Fibroblast of skin of right quadriceps (primary cell): ENCODE measurements at regions not wholly inside any gene's neighbourhood (a gene's known extent, or its start where the extent isn't known, plus 50 kb on each side); places are given as distances from the start of the nearest gene placed in this dataset.
"Not testable (repeated sequence)": the region's sequence is repeated elsewhere in the genome, so short reads cannot be mapped to it uniquely, and the experiment has no call there.

Source experiments
- DNase-seq: peaks from one replicate; pipeline ENCODE4 v3.0.0-alpha.2; 2013

DNA sequence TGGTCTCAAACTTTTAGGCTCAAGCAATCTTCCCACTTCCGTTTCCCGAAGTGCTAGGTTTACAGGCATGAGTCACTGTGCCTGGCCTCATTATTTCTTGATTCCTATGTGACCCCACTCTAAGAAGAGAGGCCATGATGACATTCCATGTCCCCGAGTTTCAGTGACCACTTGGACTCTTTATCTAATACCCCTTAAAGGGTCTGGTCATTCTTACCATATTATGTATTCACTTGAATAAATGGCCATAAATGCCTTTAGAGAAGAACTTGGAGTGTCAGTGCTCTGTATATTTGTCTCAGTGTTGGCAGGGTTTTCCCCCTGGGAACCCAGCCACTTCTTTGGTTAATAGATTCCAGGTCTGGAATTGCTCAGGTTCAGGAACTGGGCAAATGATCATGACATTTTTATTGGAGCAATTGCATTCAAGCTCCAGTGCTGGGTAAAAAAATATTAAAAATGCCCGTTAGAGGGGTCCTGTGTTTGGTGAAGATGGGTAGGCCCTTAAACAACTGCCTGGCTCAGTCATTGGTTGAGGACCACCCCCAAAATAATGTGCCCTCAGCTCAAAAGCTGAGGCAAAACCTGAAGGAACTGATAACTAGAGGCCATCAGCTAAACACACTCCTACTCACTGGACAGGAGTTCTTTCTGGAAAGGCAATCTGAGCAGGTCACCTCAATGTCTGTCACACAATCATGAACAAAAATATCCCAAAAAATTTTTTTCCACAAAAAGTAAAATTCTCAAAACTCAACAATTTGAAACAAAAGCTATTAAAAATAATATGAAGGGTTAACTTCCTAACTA lies 186.6 kb upstream of the ZNF608 start:
- DNase-seq, result peak; percentile 64

DNA sequence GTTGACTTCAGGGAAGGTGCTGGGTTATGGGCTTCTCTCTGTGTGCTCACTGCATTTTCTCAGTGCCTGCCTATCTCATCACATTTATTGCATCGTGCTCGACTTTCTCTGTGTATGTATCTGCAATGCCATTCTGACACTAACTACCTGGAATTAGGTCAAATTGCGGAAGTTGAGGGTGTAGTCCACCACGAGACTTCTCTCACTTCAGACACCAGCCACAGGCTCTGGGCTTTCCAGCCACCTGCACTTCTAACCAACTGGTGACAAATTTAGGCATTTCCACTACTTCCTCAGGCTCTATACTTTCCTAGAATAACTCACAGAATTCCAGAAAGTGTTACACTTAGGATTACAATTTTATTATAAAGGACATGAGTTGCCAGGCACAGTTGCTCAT lies 188.6 kb upstream of the ZNF608 start:
- no peak for DNase-seq

DNA sequence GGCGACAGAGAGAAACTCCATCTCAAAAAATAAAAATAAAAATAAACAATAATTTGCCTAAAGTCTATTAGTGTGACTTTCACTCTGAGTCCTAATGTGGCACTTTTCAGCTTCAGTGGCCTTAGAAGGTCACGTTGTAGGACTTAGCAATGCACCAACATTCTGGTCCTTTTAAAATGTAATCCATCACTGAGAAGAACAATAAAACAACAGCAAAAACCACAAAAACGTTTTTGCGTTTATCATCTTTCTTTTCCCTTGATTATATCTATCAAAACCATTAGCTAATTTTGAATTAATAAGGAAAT lies 190.1 kb upstream of the ZNF608 start:
- no peak for DNase-seq

DNA sequence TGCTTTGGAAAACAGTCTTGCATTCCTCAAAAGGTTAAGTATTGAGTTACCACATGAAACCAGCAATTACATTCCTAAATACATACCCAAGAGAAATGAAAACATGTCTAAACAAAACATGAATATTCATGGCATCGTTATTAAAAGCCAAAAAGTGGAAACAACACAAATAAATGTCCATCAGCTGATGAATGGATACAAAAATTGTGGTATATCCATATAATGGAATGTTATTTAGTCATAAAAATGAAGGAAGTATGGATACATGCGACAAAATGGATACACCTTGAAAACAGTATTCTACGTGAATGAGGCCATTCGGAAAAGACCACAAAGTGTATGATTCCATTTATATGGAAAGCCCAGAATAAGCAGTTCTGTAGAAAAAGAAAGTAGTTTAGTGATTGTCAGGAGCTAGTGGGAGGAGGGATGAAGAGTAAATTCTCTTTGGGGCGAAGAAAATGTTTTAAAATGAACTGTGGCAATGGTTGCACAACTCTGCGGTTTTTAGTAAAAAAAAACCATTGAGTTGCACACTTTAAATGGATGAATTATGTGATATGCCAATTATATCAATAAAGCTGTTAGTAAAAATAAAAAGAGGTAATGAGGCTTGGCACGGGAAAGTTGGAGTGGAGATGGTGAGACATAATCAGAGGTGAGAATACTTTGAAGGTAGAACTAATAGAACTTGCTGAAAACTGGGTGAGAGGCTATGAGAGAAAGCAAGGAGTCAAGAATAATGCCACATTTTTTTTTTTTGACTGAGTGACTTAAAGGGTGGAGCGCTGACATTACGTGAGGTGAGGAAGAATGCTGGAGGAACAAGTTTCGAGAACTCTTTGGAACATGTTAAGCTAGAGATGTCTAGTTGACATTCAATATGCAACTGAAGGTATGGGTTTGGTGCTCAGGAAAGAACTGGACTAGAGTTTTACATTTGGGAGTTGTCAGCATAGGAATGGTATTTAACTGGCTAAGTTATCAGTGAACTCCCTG lies 194.9 kb upstream of the ZNF608 start:
- no peak for DNase-seq

DNA sequence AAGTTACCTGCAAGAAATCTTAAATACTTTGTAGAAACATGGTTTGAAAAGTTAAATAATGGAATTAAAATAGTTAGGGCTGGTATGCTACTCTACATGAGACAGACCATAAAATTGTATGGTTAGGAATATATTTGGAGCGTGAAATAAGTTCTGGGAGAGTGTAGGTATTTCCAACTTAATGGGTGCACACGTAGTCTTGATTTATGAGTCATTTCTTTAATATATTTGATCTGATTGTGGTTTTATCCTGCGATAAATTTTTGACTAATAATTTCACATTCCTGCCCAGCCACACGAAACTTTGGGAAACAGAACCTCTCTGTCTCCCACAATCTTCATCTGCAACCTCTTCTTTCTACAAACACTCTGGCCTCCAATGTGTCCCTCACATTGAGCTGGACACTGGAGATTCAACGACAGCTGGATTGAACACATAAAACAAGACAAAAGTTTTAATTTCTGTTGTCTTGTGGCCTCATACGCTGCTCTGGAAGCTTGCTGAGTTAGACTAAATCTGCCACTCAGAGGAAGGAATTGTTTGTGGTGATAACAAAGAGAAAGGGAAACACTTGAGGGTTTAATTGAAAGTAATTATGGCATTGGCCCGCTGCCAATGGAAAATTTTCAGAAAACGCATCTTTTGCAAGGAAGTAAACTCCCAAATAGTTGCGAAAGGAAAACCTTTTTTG lies 201.8 kb upstream of the ZNF608 start:
- no peak for DNase-seq

DNA sequence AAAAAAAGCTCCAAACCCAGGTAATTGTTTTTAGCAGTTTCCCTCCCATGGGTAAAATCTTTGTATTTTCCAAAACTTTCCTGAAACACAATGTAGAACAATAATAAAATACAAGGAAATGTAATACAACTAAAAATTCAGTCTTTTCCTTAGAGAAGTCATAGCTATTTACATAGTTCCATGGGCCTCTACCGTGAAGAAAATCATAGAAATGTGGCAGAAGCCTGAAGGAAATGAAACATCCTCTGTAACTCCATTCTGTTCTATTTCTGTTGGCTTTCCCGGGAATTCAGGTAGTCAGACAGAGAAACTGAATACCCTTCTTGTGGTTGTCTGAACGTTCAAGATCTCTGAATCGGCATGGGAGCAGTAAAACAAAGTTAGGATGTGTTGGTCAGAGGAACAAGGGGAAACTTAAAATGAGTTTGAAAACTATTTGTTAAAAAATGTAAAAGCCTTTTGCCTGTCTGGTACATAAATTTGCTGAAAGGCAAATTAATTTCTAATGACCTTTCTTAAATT lies 202.4 kb upstream of the ZNF608 start:
- DNase-seq, result no peak

DNA sequence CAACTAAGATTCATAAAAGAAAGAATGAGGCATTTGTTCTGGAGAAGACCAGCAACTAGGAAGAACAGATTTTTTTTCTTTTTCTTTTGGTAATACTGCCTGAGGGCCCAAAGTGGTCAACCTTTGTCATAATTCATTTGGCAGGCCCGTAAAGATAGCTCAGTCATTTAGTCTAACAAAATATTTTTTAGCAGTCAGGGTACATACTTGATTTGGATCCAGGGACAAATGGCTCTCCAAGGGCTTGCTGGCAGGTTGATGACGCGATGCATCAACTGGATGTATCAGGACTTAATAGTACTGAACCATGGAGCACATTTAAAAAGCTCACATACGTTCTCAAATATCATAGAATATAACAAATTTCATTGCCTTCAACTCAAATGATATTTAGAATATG lies 203.4 kb upstream of the ZNF608 start:
- no peak for DNase-seq

DNA sequence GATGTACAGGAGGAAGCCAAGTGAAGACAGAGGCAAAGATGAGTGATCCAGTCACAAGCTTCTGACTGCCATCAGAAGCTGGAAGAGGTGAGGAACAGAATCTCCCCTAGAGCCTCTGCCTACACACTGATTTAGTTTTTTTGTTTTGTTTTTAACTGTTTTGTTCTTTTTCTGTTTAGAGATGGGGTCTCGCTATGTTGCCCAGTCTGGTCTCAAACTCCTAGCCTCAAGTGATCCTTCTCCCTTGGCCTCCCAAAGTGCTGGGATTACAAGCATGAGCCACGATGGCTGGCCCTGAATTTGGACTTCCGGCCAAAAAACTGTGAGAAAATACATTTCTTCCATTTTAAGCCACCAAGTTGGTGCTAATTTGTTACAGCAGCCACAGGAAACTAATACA lies 204.7 kb upstream of the ZNF608 start:
- no peak for DNase-seq

DNA sequence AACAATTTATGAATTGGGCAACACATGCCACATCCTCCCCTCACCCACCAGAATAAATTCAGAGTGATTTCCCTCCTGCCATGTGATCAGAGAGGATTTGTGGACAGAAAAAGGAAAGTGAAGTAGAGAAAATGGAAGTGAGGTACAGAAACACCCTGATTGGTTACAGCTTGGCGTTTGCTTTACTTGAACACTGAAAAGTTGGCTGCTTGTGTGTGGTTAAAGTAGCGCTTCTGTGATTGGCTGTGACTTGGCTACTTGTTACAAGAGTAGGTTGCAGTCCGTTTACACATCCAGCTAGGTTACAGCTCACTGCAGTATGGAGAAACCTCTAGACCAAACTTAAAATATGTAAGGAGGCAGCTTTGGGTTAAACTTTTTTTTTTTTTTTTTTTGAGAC lies 205.2 kb upstream of the ZNF608 start:
- DNase-seq, result no peak

DNA sequence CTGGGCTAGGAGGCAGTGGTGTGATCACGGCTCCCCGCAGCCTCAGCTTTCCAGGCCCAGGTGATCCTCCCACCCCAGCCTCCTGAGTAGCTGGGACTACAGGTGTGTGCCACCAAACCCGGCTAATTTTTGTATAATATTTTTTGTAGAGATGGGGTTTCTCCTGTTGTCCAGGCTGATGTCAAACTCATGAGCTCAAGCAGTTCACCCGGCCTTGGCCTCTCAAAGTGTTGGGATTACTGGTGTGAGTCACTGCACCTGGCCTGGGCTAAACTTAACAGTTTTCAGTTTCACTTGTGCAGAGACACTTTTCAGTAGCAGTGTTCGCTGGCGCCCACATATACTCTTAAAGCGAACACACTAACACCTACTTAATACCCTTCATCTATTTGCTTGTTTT lies 205.6 kb upstream of the ZNF608 start:
- no peak for DNase-seq

DNA sequence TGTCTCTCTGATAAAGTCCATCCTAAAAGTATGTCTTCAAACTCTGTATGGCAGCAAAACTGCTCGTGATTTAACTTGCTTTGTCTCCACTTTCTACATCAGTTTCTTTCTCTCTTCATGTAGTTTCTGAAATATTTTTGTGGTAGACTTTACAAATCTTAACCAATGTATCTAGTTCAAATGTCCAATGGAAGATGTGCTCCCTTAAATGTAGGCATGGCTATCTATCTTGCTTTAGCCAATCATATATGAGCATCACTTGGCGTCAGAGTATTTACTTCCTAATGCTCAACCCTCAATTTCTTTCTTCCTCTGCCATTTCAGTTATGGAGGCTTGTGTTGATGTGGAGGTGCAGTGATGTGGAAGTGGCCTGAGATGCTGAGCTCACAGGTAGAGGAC lies 206.1 kb upstream of the ZNF608 start:
- no peak for DNase-seq

DNA sequence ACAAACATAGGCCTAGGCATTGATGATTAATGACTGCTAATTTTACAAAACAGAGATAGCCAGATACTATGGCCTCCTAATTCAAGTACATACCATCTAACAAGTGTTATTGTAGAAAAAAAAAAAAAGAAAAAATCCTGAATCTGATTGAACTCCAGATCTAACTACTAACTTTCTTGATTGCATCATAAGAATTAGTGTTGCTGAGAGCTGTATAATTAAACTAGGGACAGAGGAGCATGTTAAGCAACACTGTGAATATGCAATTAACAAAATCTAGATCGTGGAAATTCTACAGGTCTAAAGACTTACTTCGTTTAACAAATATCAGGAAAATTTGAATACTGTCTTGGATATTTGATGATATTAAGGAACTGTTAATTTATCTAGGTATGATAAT lies 208.3 kb upstream of the ZNF608 start:
- DNase-seq, result no peak

DNA sequence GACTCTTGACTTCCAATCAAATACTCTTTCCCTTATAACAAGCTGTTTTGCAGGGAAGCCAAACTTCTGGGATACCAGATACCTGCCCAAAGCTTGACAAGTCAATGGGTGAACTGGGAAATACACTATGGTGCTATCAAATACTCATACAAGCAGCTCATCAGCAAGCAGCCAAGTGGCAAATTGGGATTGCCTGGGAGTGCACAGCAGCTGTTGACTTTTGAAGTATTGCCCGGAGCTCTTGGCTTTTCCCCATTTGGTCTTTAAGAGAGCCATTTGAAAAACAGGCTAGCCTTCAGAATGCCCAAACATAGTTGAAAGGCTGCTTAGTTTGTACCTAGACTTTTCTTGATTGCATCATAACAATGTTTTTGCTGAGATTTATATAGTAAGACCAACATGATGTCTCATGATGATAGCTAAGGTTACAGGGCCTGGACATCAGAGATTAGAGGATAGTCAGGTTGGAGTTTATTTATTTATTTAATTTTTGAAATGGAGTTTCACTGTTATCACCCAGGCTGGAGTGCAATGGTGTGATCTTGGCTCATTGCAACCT lies 210.1 kb upstream of the ZNF608 start:
- DNase-seq, result no peak

DNA sequence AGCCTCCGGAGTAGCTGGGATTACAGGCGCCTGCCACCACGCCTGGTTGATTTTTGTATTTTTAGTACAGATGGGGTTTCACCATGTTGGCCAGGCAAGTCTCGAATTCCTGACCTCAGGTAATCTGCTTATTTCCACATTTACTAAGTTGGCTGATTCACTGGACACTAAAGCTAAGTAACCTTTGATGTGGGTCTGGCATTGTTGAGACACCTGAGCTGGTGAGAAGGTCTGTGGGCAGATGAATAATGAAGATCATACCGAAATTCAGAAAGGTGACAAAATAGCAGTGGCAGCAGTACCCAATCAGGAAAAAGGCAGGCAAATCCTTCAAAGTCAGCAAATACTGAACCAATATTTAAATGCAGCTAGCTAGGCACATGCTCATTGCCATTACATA lies 210.6 kb upstream of the ZNF608 start:
- DNase-seq, result no peak

DNA sequence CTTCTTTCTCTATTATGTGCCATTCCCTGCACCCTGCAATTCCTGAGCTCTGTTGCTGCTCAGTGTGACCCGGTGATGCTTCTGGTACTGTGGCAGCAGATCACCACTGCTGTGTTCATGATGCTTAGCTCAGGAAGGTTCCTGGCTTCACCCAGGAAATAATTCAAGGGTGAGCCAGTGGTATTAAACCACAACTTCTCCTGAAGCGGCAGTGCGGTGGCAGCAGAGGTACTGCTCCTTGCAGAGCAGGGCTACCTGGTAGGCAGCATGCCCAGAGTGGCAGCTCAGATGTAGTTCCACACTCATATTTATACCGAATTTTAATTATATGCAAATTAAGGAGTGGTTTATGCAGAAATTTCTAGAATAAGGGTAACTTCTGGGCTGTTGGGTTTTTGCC lies 213.8 kb upstream of the ZNF608 start:
- DNase-seq, result no peak

DNA sequence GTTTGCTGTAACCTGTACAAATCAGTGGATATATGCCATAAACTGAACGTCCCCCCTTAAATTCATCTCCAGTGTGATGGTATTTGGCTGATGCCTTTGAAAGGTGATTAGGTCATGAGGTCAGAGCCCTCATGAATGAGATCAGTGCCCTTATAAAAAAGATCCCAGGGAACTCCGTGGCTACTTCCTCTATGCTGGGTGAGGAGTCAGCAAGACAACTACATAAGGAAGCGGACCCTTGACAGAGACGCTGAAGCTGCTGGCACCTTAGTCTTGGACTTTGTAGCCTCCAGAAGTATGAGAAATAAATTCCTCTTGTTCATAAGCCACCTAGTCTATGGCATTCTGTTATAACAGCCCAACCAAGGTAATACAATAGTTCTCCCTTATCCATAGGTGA lies 215.1 kb upstream of the ZNF608 start:
- no peak for DNase-seq

DNA sequence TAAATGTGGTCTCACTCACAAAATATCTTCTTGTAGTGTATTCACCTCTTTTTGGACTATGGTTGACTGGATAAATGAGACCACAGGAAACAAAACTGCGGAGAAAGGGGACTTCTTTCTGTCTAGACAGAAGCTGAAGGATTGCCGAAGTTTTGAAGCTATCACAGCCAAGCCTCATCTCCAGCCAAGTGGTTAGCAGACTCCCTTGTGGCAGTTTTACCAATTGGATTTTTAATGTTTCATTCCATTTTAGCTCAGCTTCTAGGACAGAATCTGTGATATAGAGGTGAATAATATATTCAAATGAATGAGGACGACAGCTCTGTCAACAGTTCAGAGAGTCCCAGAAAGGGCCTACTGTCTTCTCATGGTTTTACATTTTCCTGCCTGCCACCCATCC lies 215.7 kb upstream of the ZNF608 start:
- DNase-seq, result no peak

DNA sequence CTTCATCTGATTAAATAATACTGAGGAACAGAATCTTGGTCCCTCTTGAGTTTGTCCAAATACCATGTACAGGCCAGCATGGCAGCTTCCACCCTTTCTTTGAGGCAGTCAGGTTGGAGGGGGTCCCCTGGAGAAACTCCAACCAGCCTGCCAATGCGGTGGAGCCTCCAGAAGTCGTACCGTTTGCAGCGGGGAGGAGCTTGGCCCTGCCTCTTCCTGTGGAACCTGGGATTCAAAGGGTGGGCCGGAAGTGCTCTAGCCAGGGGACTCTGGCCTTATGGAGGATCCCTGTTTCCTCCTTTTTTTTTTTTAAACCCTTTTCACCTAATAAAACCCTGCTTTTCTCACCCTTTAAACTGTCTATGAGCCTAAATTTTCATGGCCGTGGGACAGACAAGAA lies 216.3 kb upstream of the ZNF608 start:
- no peak for DNase-seq

DNA sequence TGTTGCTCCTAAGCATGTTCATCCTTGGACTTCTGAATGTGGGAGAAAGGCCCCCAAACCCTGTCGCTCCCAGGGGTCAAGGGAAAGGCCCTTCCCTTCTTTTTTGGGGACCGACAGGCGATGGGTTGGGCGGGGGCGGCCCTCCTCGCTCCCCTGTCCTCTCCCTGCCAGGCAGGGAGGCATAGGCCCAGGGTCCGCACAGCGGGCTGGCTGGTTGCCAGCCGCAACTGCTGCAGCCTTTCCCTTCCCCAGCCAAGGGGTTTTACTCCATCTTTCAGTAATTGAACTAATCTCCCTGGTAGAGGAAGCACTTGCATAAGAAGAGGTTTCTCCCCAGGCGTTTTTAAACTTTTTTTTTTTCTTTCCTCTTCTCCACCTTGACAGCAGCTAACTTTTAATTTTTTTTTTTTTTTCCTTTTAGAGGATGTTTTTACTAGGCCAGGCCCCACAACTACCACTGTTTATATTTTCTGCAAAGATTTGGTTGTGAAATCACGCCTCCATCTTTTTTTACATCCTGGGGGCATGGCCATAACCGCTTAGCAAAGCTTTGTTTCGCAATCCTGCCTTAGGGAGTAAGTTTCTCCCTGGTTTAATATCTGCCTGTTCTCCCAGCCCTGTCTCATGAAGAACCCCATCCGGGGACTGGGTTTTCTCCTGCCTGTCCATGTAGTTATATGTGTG lies 216.9 kb upstream of the ZNF608 start:
- DNase-seq, result peak; percentile 76

DNA sequence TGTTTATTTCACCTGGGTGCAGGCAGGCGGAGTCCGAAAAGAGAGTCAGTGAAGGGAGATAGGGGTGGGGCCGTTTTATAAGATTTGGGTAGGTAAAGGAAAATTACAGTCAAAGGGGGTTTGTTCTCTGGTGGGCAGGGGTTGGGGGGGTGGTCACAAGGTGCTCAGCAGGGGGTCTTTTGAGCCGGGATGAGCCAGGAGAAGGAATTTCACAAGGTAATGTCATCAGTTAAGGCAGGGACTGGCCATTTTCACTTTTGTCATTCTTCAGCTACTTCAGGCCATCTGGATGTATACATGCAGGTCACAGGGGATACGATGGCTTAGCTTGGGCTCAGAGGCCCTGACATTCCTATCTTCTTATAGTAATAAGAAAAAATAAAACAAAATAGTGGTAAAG lies 220.3 kb upstream of the ZNF608 start:
- not testable (repeated sequence) for DNase-seq

DNA sequence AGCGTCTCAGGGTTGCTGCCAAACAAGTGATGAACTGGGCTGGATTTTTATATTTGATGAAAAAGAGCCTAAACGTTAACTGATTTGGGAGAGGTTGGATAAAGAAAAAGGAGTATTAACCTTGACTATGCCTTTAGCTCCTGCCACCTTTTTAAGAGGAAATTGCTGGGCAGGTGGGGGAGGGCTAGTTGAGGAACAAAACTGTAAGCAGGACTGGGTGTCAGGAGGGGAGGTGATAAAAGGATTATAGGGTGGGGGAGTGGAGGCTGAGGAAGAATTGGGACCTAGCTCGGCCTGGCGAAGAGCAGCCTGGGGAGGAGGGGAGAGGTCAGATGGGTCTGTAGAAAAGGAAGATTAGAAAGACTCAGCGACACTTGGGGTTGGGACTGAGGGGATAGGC lies 223.9 kb upstream of the ZNF608 start:
- not testable (repeated sequence) for DNase-seq

DNA sequence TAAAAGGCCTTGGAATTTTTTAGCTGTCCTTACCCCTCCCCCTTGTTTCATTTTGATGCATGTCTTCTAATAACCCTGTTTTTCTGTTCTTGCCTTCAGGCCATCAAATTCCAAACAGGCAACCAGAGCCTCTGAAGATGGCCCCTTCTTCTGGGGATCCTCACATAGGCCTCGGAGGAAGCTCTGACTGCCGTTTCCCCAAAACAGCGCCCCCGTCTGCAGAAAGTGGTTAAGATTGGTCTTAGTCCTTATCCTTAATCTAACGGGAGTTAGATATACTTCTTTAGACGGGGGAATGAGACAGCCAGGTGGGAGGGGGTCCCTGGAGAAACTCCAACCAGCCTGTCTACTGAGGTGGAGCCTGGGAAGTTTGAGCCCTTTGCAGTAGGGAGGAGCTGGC lies 226.3 kb upstream of the ZNF608 start:
- DNase-seq, result no peak

DNA sequence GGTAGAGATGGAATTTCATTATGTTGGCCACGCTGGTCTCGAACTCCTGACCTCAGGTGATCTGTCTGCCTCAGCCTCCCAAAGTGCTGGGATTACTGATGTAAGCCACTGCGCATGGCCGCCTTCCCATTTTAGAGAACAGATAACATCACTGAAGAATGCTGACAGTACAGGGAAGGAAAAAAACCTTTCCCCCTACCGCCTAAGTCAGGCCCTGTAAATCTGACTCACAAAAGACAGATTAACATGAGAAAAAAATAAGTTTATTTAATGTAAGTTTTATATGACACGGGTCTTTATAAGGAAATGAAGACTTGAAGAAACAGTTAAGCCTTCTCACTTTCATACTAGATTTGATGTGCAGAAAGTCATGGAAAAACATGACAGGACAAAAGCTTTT lies 227.2 kb upstream of the ZNF608 start:
- no peak for DNase-seq
